ENCODE measurements at regions not wholly inside any gene's neighbourhood (a gene's known extent, or its start where the extent isn't known, plus 50 kb on each side); places are given as distances from the start of the nearest gene placed in this dataset.

- Histone ChIP-seq H3K36me3 (ENCODE audit: control insufficient read depth in 2 of 4, insufficient read depth in 4 of 4, low read length in 3 of 4) (no peaks in the 10 kb centered on the region), H3K56ac (replicated peaks; ENCODE audit: insufficient read length, low read depth, low read length) (no peak overlapping the region), H2AK5ac (ENCODE audit: low read depth, low read length) (no peak overlapping the region), H3K23me2 (ENCODE audit: low read depth, low read length) (no peaks in the 10 kb centered on the region), H3K4me1 (replicated peaks in 1 of 4; ENCODE audit: control insufficient read depth in 3 of 4, insufficient read depth in 4 of 4, low read length in 3 of 4) (no peaks in the 10 kb centered on the region), H4K91ac (replicated peaks; ENCODE audit: insufficient read length, low read length) (no peak overlapping the region), H3K4ac (replicated peaks; ENCODE audit: insufficient read length, low read depth, low read length) (no peak overlapping the region), H2BK20ac (ENCODE audit: low read length) (no peak overlapping the region), H3K9ac (replicated peaks in 1 of 4; ENCODE audit: extremely low read depth in 1 of 4, low read depth in 3 of 4, low read length in 3 of 4) (no peak overlapping the region), H2AFZ (ENCODE audit: low read length) (no peak overlapping the region), H4K8ac (ENCODE audit: extremely low read depth, insufficient read depth, low read length) (no peak overlapping the region), H3K79me1 (ENCODE audit: low read depth, low read length) (no peaks in the 10 kb centered on the region), H4K5ac (ENCODE audit: insufficient read length, low read depth, low read length) (no peak overlapping the region), H3K14ac (ENCODE audit: insufficient read length) (no peak overlapping the region), H3K4me3 (ENCODE audit: extremely low read depth in 1 of 4, insufficient read depth in 2 of 4, low read depth in 3 of 4, low read length in 4 of 4) (no peak overlapping the region), H3K9me3 (ENCODE audit: insufficient read depth in 2 of 2, low read depth in 1 of 2, low read length in 1 of 2) (no peaks in the 10 kb centered on the region), H3K79me2 (ENCODE audit: control insufficient read depth in 1 of 2, insufficient read depth in 2 of 2, low read length in 2 of 2) (no peaks in the 10 kb centered on the region), H3K18ac (ENCODE audit: extremely low read depth, low read length) (no peak overlapping the region), H3K27me3 (replicated peaks in 1 of 4; ENCODE audit: control insufficient read depth in 3 of 4, extremely low read depth in 1 of 4, insufficient read depth in 3 of 4, low read length in 3 of 4) (no peaks in the 10 kb centered on the region), H2BK120ac (replicated peaks; ENCODE audit: low read depth, low read length) (no peak overlapping the region), H3K27ac (ENCODE audit: low read depth, low read length) (no peak overlapping the region), H2BK12ac (ENCODE audit: low read depth, low read length) (no peak overlapping the region), H2BK5ac (ENCODE audit: low read depth, low read length) (no peak overlapping the region), H2BK15ac (ENCODE audit: low read length) (no peak overlapping the region), H3K4me2 (ENCODE audit: insufficient read depth in 1 of 2, low read depth in 2 of 2, low read length in 2 of 2) (no peak overlapping the region), H4K20me1 (replicated peaks in 1 of 2; ENCODE audit: control insufficient read depth in 1 of 2, insufficient read depth in 2 of 2, low read length in 2 of 2) (no peaks in the 10 kb centered on the region), H3K23ac (ENCODE audit: insufficient read length) (no peak overlapping the region)
- DNase-seq (ENCODE audit: low read depth in 1 of 2, low spot score in 2 of 2) (no peak), FAIRE-seq (no peak)
- ChIA-PET POLR2A (ENCODE audit: partially characterized antibody) (no interaction called here), CTCF (ENCODE audit: partially characterized antibody) (no interaction called here)
- 98% methylated on average over 2 of the region's 2 CpGs; no CpG with 5 or more reads in 1 of the 2 experiments for WGBS, 2 experiments (ENCODE audit: extremely low coverage in 1 of 2, insufficient coverage in 1 of 2, insufficient read length in 1 of 2, insufficient replicate concordance in 2 of 2, low coverage in 1 of 2, low lambda C conversion rate in 2 of 2, missing lambda C conversion rate in 1 of 2)
- TF ChIP-seq POLR2AphosphoS5 (IDR thresholded peaks at IDR 0.05; ENCODE audit: low read depth, low read length), result no peak
- TF ChIP-seq RFX5 (IDR thresholded peaks at IDR 0.05; ENCODE audit: borderline replicate concordance, low read depth, low read length), result no peak
- TF ChIP-seq SP4 (IDR thresholded peaks at IDR 0.05; ENCODE audit: low read length), result no peak
- no peak for TF ChIP-seq PHF8 (conservative IDR thresholded peaks at IDR 0.05; ENCODE audit: low read depth, low read length)
- TF ChIP-seq POLR2A (IDR thresholded peaks at IDR 0.05; ENCODE audit: control extremely low read depth in 1 of 2, low read depth in 2 of 2, low read length in 2 of 2), result no peak
- TF ChIP-seq RXRA (IDR thresholded peaks at IDR 0.05; ENCODE audit: insufficient read depth, low read depth, low read length), result no peak
Observed at GRCh38 chr9:103545260-103545659, 548.8 kb upstream of the SMC2 start.
